ENCODE measurements at regions not wholly inside any gene's neighbourhood (a gene's known extent, or its start where the extent isn't known, plus 50 kb on each side); places are given as distances from the start of the nearest gene placed in this dataset.

GRCh38 chrX:148284821-148285220 is 215.6 kb upstream of the AFF2 start:
- no peak for TF ChIP-seq CTCF (IDR thresholded peaks at IDR 0.05; ENCODE audit: low read length)
- TF ChIP-seq EZH2 (IDR thresholded peaks at IDR 0.05; ENCODE audit: borderline replicate concordance, low read length), result no peak
- Histone ChIP-seq H3K4me2 (ENCODE audit: low read length) (no peak overlapping the region), H3K27ac (ENCODE audit: low read depth, low read length, poor library complexity, severe bottlenecking) (no peak overlapping the region)

GRCh38 chrX:148288451-148288850 is 212.0 kb upstream of the AFF2 start:
- Histone ChIP-seq H3K4me3 (ENCODE audit: low read depth, low read length, poor library complexity, severe bottlenecking) (no peak overlapping the region), H3K9ac (ENCODE audit: low read length) (no peak overlapping the region), H3K9me2 (ENCODE audit: low read depth, low read length) (no peaks in the 10 kb centered on the region), H3K9me3 (ENCODE audit: low read length) (no peaks in the 10 kb centered on the region), H2AFZ (ENCODE audit: low read length) (no peak overlapping the region), H3K79me2 (ENCODE audit: insufficient read depth, low read length) (no peaks in the 10 kb centered on the region), H3K27ac (ENCODE audit: low read depth, low read length, poor library complexity, severe bottlenecking) (no peak overlapping the region), H3F3A (ENCODE audit: insufficient read depth, low read length) (no peaks in the 10 kb centered on the region), H4K20me1 (ENCODE audit: insufficient read depth, low read length) (no peaks in the 10 kb centered on the region), H3K4me2 (ENCODE audit: low read length) (no peak overlapping the region), H3K36me3 (ENCODE audit: insufficient read depth, low read length) (no peaks in the 10 kb centered on the region), H3K4me1 (ENCODE audit: insufficient read depth, low read length, severe bottlenecking) (no peaks in the 10 kb centered on the region), H3K27me3 (ENCODE audit: insufficient read depth, low read length) (no peaks in the 10 kb centered on the region)
- TF ChIP-seq CTCF (IDR thresholded peaks at IDR 0.05; ENCODE audit: low read length) (no peak), EZH2 (IDR thresholded peaks at IDR 0.05; ENCODE audit: borderline replicate concordance, low read length) (no peak)

More at GRCh38 chrX:148284821-148285220, 215.6 kb upstream of the AFF2 start:
- Histone ChIP-seq H3K4me1 (ENCODE audit: insufficient read depth, low read length, severe bottlenecking) (no peaks in the 10 kb centered on the region), H3K9ac (ENCODE audit: low read length) (no peak overlapping the region), H2AFZ (ENCODE audit: low read length) (no peak overlapping the region), H3F3A (ENCODE audit: insufficient read depth, low read length) (no peaks in the 10 kb centered on the region), H3K9me2 (ENCODE audit: low read depth, low read length) (no peaks in the 10 kb centered on the region), H4K20me1 (ENCODE audit: insufficient read depth, low read length) (no peaks in the 10 kb centered on the region), H3K9me3 (ENCODE audit: low read length) (no peaks in the 10 kb centered on the region), H3K79me2 (ENCODE audit: insufficient read depth, low read length) (no peaks in the 10 kb centered on the region), H3K36me3 (ENCODE audit: insufficient read depth, low read length) (no peaks in the 10 kb centered on the region), H3K27me3 (ENCODE audit: insufficient read depth, low read length) (no peaks in the 10 kb centered on the region), H3K4me3 (ENCODE audit: low read depth, low read length, poor library complexity, severe bottlenecking) (no peak overlapping the region)

- H3K9ac ChIP-seq (ENCODE audit: low read length), result no peak overlapping the region
- no peaks in the 10 kb centered on the region for H3K4me1 ChIP-seq (ENCODE audit: insufficient read depth, low read length, severe bottlenecking)
Measured at GRCh38 chrX:148290041-148290440, 210.4 kb upstream of the AFF2 start.

More at GRCh38 chrX:148290041-148290440, 210.4 kb upstream of the AFF2 start:
- no peaks in the 10 kb centered on the region for H3F3A ChIP-seq (ENCODE audit: insufficient read depth, low read length)
- no peaks in the 10 kb centered on the region for H4K20me1 ChIP-seq (ENCODE audit: insufficient read depth, low read length)
- no peaks in the 10 kb centered on the region for H3K27me3 ChIP-seq (ENCODE audit: insufficient read depth, low read length)
- TF ChIP-seq EZH2 (IDR thresholded peaks at IDR 0.05; ENCODE audit: borderline replicate concordance, low read length) (no peak), CTCF (IDR thresholded peaks at IDR 0.05; ENCODE audit: low read length) (no peak)
- no peaks in the 10 kb centered on the region for H3K9me3 ChIP-seq (ENCODE audit: low read length)
- H3K4me2 ChIP-seq (ENCODE audit: low read length), result no peak overlapping the region
- no peak overlapping the region for H2AFZ ChIP-seq (ENCODE audit: low read length)
- H3K79me2 ChIP-seq (ENCODE audit: insufficient read depth, low read length), result no peaks in the 10 kb centered on the region
- no peak overlapping the region for H3K27ac ChIP-seq (ENCODE audit: low read depth, low read length, poor library complexity, severe bottlenecking)
- no peaks in the 10 kb centered on the region for H3K9me2 ChIP-seq (ENCODE audit: low read depth, low read length)
- no peaks in the 10 kb centered on the region for H3K36me3 ChIP-seq (ENCODE audit: insufficient read depth, low read length)
- H3K4me3 ChIP-seq (ENCODE audit: low read depth, low read length, poor library complexity, severe bottlenecking), result no peak overlapping the region

Measured in OCI-LY1 (cell line).